Esophagus muscularis mucosa (tissue), 3 donors: ENCODE measurements at regions not wholly inside any gene's neighbourhood (a gene's known extent, or its start where the extent isn't known, plus 50 kb on each side); places are given as distances from the start of the nearest gene placed in this dataset.

Experiments
- CTCF ChIP-seq, 3 experiments: fragments of 200-600 bp in 2 of 3; fragments of 450-650 bp in 1 of 3; sonication (generic) in 2 of 3; IDR thresholded peaks; one replicate each; pipeline ENCODE4 v1.5.1; 2017 to 2019; ENCODE audit warnings: antibody characterized with exemption in 3 of 3, mild to moderate bottlenecking in 2 of 3, moderate library complexity in 1 of 3
- POLR2A ChIP-seq: fragments of 450-650 bp; IDR thresholded peaks from one replicate; pipeline ENCODE4 v1.6.1; 2017; ENCODE audit warnings: antibody characterized with exemption, moderate library complexity, mild to moderate bottlenecking, low read depth
- POLR2AphosphoS5 ChIP-seq, 2 donors: sonication (generic); formaldehyde crosslinking; IDR thresholded peaks; one replicate each; pipeline ENCODE4 v1.6.1; 2017; ENCODE audit warnings: antibody characterized with exemption in 2 of 2

GRCh38 chr5:143554187-143554717 is 150.8 kb upstream of the NR3C1 start:
- TF ChIP-seq CTCF (IDR thresholded peaks at IDR 0.05) (no peak), POLR2AphosphoS5 (IDR thresholded peaks at IDR 0.05) (no peak), POLR2A (no peak)
